Hippocampal formation (tissue), 2 donors: ENCODE measurements at regions not wholly inside any gene's neighbourhood (a gene's known extent, or its start where the extent isn't known, plus 50 kb on each side); places are given as distances from the start of the nearest gene placed in this dataset.

ENCODE experiments used
- DNase-seq, 2 donors: peaks; one replicate each; lab custom pipeline; 2025; lab: John Stamatoyannopoulos, UW

GRCh38 chr15:70201425-70201775, 103.7 kb upstream of the TLE3 start:
- DNase-seq, result no peak

GRCh38 chr15:70200511-70201424, 103.1 kb upstream of the TLE3 start:
- DNase-seq, result peak; percentile 2 to 3

- DNase-seq, result no peak
Measured at GRCh38 chr15:70199540-70200410, 102.1 kb upstream of the TLE3 start.

- no peak for DNase-seq
Measured at GRCh38 chr15:70199124-70199482, 101.4 kb upstream of the TLE3 start.

GRCh38 chr15:70198441-70199123, 100.9 kb upstream of the TLE3 start:
- DNase-seq, result no peak

- no peak for DNase-seq
Measured at GRCh38 chr15:70197945-70198361, 100.2 kb upstream of the TLE3 start.

GRCh38 chr15:70197318-70197944, 99.7 kb upstream of the TLE3 start:
- no peak for DNase-seq

- DNase-seq, result no peak
Measured at GRCh38 chr15:70196372-70197316, 98.9 kb upstream of the TLE3 start.

- peak; percentile 42 to 49 for DNase-seq
Measured at GRCh38 chr15:70195587-70196305, 98.0 kb upstream of the TLE3 start.

- DNase-seq, result no peak
Measured at GRCh38 chr15:70195171-70195570, 97.5 kb upstream of the TLE3 start.

GRCh38 chr15:70194266-70194665, 96.5 kb upstream of the TLE3 start:
- DNase-seq, result no peak

GRCh38 chr15:70193734-70194133, 96.0 kb upstream of the TLE3 start:
- DNase-seq, result no peak

- DNase-seq, result no peak
Measured at GRCh38 chr15:70192490-70192889, 94.8 kb upstream of the TLE3 start.

- no peak for DNase-seq
Measured at GRCh38 chr15:70192041-70192440, 94.3 kb upstream of the TLE3 start.

GRCh38 chr15:70190965-70191364, 93.2 kb upstream of the TLE3 start:
- DNase-seq, result no peak

GRCh38 chr15:70189826-70190695, 92.3 kb upstream of the TLE3 start:
- DNase-seq, result no peak

- DNase-seq, result no peak
Measured at GRCh38 chr15:70188286-70188685, 90.6 kb upstream of the TLE3 start.

- DNase-seq, result no peak
Measured at GRCh38 chr15:70187331-70187730, 89.6 kb upstream of the TLE3 start.

GRCh38 chr15:70186152-70186551, 88.4 kb upstream of the TLE3 start:
- DNase-seq, result no peak
